NB4 (cell line): ENCODE measurements at regions not wholly inside any gene's neighbourhood (a gene's known extent, or its start where the extent isn't known, plus 50 kb on each side); places are given as distances from the start of the nearest gene placed in this dataset.

Source experiments
- CTCF ChIP-seq: IDR thresholded peaks from one replicate; pipeline ENCODE4 v1.5.1; 2012; ENCODE audit warnings: low read depth, low read length
- POLR2A ChIP-seq: IDR thresholded peaks from 2 replicates; pipeline ENCODE4 v1.6.1; 2011; ENCODE audit warnings: mild to moderate bottlenecking; ENCODE audit not compliant: insufficient read length; ENCODE audit errors: extremely low read depth
- TF ChIP-seq, protein P1 (sequence below): IDR thresholded peaks from 2 replicates; pipeline ENCODE4 v1.6.1; 2011; ENCODE audit warnings: low read depth, low read length

DNA sequence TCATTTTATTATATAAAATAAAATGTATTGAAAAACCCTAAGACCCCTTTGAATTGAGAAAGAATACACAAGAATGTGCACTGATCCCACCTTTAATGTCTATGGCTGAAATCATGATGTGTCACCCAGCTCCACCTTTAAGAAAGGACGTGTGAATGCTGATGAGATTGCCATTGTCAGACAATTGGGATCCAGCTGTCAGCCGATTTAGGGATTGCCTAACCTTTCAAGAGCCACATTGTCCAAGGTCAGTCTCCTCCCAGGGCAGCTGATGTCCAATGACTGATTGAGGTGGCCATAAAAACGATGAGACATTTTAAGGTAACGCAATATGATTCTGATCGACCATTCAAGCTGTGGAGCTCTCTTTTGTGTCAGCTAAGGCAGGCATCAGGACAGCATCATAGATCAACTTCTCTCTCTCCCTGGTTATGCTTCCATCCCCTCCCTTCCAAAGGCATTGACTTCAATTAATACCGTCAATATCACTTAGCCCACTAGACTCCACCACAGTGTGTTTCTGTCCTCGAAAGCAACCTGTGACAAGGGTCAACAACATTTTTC lies 1676.4 kb downstream of the PCDH7 start:
- TF ChIP-seq CTCF (no peak), POLR2A (no peak)
- TF ChIP-seq, protein P1, sequence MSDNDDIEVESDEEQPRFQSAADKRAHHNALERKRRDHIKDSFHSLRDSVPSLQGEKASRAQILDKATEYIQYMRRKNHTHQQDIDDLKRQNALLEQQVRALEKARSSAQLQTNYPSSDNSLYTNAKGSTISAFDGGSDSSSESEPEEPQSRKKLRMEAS: no peak
